Psoas muscle (tissue), 7 donors: ENCODE measurements at regions not wholly inside any gene's neighbourhood (a gene's known extent, or its start where the extent isn't known, plus 50 kb on each side); places are given as distances from the start of the nearest gene placed in this dataset.

Source experiments
- ATAC-seq, 4 donors: fragments of 200-7000 bp; cut with Tn5 transposase; one replicate each; pipeline ENCODE4 v1.9.1; 2020; ENCODE audit warnings: moderate library complexity in 3 of 4, mild to moderate bottlenecking in 2 of 4
- DNase-seq, 2 donors: peaks; one replicate each; pipeline ENCODE4 v3.0.0-alpha.2; 2020
- H3K27ac ChIP-seq: fragments of 200-600 bp; one replicate; pipeline ENCODE4 v1.8.0; 2022
- H3K27me3 ChIP-seq, 3 donors: fragments of 200-600 bp in 1 of 3; one replicate each; pipeline versions ENCODE4 v1.6.1 to v1.8.0; 2013 to 2022; ENCODE audit warnings: low read length in 2 of 3, mild to moderate bottlenecking in 2 of 3, moderate library complexity in 1 of 3; ENCODE audit not compliant: insufficient read depth in 3 of 3
- H3K36me3 ChIP-seq, 2 donors: fragments of 200-600 bp in 1 of 2; one replicate each; pipeline versions ENCODE4 v1.6.1 to v1.8.0; 2013 to 2022; ENCODE audit warnings: low read depth in 1 of 2, mild to moderate bottlenecking in 1 of 2, moderate library complexity in 1 of 2; ENCODE audit not compliant: insufficient read depth in 1 of 2
- H3K4me1 ChIP-seq: fragments of 200-600 bp; one replicate; pipeline ENCODE4 v1.8.0; 2022
- H3K4me3 ChIP-seq: fragments of 200-600 bp; one replicate; pipeline ENCODE4 v1.8.0; 2022; ENCODE audit warnings: mild to moderate bottlenecking
- H3K9me3 ChIP-seq: fragments of 200-600 bp; one replicate; pipeline ENCODE4 v1.8.0; 2022
- CTCF ChIP-seq: fragments of 200-600 bp; IDR thresholded peaks from one replicate; pipeline ENCODE4 v1.8.0; 2022; ENCODE audit warnings: antibody characterized with exemption
- WGBS, 3 donors: extraction: QIAGEN DNeasy Blood & Tissue Kit; methylation state at CpG; one replicate each; pipeline versions ENCODE4 v1.1.6 to v1.1.7; 2013; 5-methylcytosine and 5-hydroxymethylcytosine counted together
- intact Hi-C, 2 donors: fragments of 100-400 bp; cut with DNase I; formaldehyde crosslinking; loops; one replicate each; pipeline versions ENCODE4 v1.11.0 to v1.14.2; 2022
- donor health status: healthy with polysubstance abuse.
- donor health status: DM: no; HTN: no; CAD: no; lungs with moderate emphysema.
- donor health status: Bipolar disorder and iron deficiency.
- donor health status: healthy.
- donor health status: DM: yes; HTN: yes; CAD: no.
- donor health status: DM: no; HTN: no; CAD: no.
- donor health status: DM: yes; HTN: yes; CAD: no.

DNA sequence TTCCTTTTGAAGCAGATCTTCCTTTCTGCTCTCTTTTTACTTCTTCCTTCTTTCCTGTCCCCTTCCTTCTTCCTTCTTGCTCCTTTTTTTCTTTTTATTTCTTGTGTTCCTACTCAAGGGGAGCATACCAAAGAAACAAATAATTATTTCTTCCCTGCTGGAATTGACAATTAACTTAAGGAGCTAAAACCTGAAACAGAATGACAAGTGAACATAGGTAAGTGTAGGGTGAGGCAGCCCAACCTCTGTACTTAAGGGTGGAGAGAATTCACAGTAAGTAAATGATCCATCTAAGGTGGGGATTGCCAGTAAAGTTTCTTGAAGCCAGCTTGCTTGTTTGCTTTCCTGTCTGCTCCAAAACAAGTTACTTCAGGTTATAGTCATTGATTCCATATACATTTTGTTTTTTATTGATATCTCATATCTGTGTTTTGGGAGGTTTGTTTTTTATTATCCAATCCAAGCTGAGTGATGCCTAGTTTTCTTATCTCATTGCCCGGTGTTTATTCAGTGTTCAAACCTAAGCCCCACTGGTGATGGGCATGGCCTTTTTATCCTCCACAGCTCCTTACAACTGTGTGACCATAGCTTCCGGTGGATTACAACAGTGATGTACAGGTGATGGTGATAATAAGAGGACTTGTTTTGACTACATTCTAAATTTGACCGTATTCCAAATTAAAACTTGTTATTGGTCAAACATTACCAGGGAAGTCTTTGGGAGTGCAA, 133.2 kb upstream of the IVNS1ABP start:
- no peak overlapping the region for H3K4me3 ChIP-seq
- peaks cover 0 to 3% (median 0%) of the 10 kb centered on the region in 3 donors for H3K27me3 ChIP-seq
- H3K4me1 ChIP-seq, result no peaks in the 10 kb centered on the region
- ATAC-seq, result no peak
- no peaks in the 10 kb centered on the region for H3K9me3 ChIP-seq
- H3K27ac ChIP-seq, result no peak overlapping the region
- intact Hi-C loops, result no loop called here
- WGBS, 3 donors, result 95 to 97% (median 96%) methylated on average over 3 of the region's 3 CpGs
- no peak for DNase-seq
- no peaks in the 10 kb centered on the region for H3K36me3 ChIP-seq
- TF ChIP-seq CTCF, result no peak

DNA sequence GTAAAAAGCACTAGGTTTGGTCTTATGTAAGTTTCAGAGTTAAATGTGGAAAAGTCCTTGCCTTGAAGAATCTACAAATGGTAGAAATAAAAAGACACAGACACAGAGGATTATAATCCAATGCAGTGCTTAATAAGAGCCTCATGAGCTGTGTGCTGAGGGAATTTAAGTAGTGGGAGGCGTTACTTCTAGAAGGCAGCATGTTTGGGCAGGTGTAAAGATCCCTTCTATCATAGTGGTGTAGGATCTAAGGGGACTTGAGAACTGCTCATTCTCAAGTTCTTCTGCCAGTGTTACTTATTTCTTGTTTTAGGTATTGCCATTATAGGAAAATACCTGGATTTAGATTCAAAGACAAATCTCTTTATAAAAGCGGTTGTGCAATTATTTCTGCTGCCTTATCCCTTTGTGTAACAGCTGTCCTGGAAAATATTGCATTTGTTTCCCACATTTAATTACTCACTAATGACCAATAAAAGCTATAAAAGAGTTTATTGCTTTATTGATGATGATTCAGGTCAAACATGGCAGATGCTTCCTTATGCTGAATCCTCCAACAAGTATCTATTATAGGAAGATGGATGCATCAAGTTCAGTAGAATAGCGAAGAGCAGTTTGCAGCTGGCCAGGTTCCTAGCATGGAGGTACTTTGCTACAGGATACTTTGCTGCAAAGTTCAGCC, 132.5 kb upstream of the IVNS1ABP start:
- WGBS, 3 donors, result 88 to 92% (median 91%) methylated on average over 3 of the region's 3 CpGs
- intact Hi-C loops, result no loop called here
- Histone ChIP-seq H3K9me3 (no peaks in the 10 kb centered on the region), H3K36me3 (no peaks in the 10 kb centered on the region), H3K27ac (no peak overlapping the region), H3K4me3 (no peak overlapping the region), H3K27me3 (peaks cover 0 to 3% (median 0%) of the 10 kb centered on the region in 3 donors), H3K4me1 (no peaks in the 10 kb centered on the region)
- no peak for DNase-seq
- ATAC-seq, result no peak
- TF ChIP-seq CTCF, result no peak

- intact Hi-C loops, result no loop called here
- ATAC-seq, result no peak
- H3K36me3 ChIP-seq, result no peaks in the 10 kb centered on the region
These were observed 131.6 kb upstream of the IVNS1ABP start for GRCh38 chr1:185448591-185449186.

DNA sequence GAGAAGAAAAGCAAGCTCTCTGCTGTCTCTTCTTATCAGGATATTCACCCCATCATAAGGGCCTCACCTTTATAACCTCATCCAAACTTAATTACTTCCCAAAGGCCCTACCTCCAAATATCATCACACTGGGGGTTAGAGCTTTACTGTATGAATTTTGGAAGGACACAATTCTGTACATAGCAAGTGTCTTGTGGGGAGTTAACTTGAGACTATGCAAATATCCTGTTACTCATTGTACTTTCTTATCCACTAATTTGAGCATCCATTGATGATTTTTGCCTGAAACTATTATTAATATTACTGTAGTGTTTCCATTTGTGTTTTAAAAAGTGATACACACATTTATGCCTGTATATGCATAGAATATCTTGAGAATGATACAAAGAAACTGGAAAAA, 129.1 kb upstream of the IVNS1ABP start:
- H3K36me3 ChIP-seq, result no peaks in the 10 kb centered on the region
- ATAC-seq, result no peak
- H3K27ac ChIP-seq, result no peak overlapping the region
- DNase-seq, result no peak
- no peaks in the 10 kb centered on the region for H3K9me3 ChIP-seq
- no peak for TF ChIP-seq CTCF
- H3K27me3 ChIP-seq, result peaks cover 0 to 3% (median 0%) of the 10 kb centered on the region in 3 donors
- H3K4me3 ChIP-seq, result no peak overlapping the region
- intact Hi-C loops, result no loop called here
- H3K4me1 ChIP-seq, result no peaks in the 10 kb centered on the region

More at GRCh38 chr1:185448591-185449186, 131.6 kb upstream of the IVNS1ABP start:
- no peak overlapping the region for H3K27ac ChIP-seq
- H3K27me3 ChIP-seq, result peaks cover 0 to 3% (median 0%) of the 10 kb centered on the region in 3 donors
- H3K4me1 ChIP-seq, result no peaks in the 10 kb centered on the region
- no peak for TF ChIP-seq CTCF
- H3K4me3 ChIP-seq, result no peak overlapping the region
- no peak for DNase-seq
- H3K9me3 ChIP-seq, result no peaks in the 10 kb centered on the region
- 83 to 88% (median 86%) methylated on average over 3 of the region's 3 CpGs for WGBS, 3 donors
